GM12864 (cell line): ENCODE measurements at regions not wholly inside any gene's neighbourhood (a gene's known extent, or its start where the extent isn't known, plus 50 kb on each side); places are given as distances from the start of the nearest gene placed in this dataset.
"Not testable (repeated sequence)": the region's sequence is repeated elsewhere in the genome, so short reads cannot be mapped to it uniquely, and the experiment has no call there.

Experiments used
- DNase-seq: peaks from one replicate; pipeline ENCODE4 v3.0.0-alpha.2; 2011; ENCODE audit warnings: low read depth
- H3K4me3 ChIP-seq: 2 replicates; pipeline ENCODE4 v1.5.1; 2011; ENCODE audit warnings: mild to moderate bottlenecking, low read depth, low read length, control low read depth
- CTCF ChIP-seq: IDR thresholded peaks from 2 replicates; pipeline ENCODE4 v1.5.1; 2011; ENCODE audit warnings: low read depth, mild to moderate bottlenecking, moderate library complexity, low read length, control low read depth, inconsistent platforms; ENCODE audit errors: missing control alignments

- no peak overlapping the region for H3K4me3 ChIP-seq
- TF ChIP-seq CTCF: no peak
- DNase-seq: no peak
Measured at GRCh38 chr10:100664316-100665149, 80.8 kb upstream of the PAX2 start.

- DNase-seq, H3K4me3 ChIP-seq: not testable (repeated sequence)
Measured at GRCh38 chr10:100666634-100667033, 78.7 kb upstream of the PAX2 start.

DNA sequence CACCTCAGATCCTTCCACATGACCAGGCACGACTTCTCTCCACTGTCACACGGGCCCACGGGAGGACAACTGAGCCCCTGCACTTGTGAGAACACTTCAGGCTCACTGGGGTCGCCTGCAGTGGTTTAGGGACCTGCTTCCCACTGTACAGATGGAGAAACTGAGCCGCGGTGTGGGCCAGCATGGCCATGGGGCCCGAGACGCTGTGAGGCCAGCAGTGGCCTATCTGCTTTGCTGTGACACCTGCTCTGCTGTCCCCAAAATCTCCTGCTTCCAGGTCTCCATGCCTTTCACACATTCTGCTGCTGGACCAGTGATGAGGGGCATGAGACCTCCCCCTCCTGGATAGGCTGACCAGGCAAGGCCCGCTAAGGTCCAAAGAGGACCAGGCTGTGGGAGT, 75.8 kb upstream of the PAX2 start:
- TF ChIP-seq CTCF: no peak

GRCh38 chr10:100670368-100670767, 75.0 kb upstream of the PAX2 start:
- TF ChIP-seq CTCF: no peak
- DNase-seq: no peak
- H3K4me3 ChIP-seq: no peak overlapping the region

More for the DNA sequence above, 75.8 kb upstream of the PAX2 start:
- no peak for DNase-seq
- H3K4me3 ChIP-seq: no peak overlapping the region

- no peak for DNase-seq
Measured at GRCh38 chr10:100670828-100671479, 74.4 kb upstream of the PAX2 start.

GRCh38 chr10:100672199-100672598, 73.2 kb upstream of the PAX2 start:
- no peak for DNase-seq
- H3K4me3 ChIP-seq: no peak overlapping the region
- no peak for TF ChIP-seq CTCF

More at GRCh38 chr10:100670828-100671479, 74.4 kb upstream of the PAX2 start:
- peak; percentile 78 for TF ChIP-seq CTCF
- no peak overlapping the region for H3K4me3 ChIP-seq

- no peak for DNase-seq
Measured at GRCh38 chr10:100677290-100677945, 68.0 kb upstream of the PAX2 start.

More at GRCh38 chr10:100677290-100677945, 68.0 kb upstream of the PAX2 start:
- H3K4me3 ChIP-seq: no peak overlapping the region
- no peak for TF ChIP-seq CTCF
